Calu3 (cell line): ENCODE measurements at regions not wholly inside any gene's neighbourhood (a gene's known extent, or its start where the extent isn't known, plus 50 kb on each side); places are given as distances from the start of the nearest gene placed in this dataset.

ENCODE experiments used
- BruUV-seq: library from RNA; stranded (reverse); fragments of 400-500 nt; replicated peaks from 2 replicates; lab custom pipeline; 2021; lab: Mats Ljungman, UMichigan
- CTCF ChIA-PET: fragments of 300-600 bp; sonication (Branson Sonifier 250); formaldehyde crosslinking; loops from one replicate; lab custom pipeline; 2022; ENCODE audit warnings: antibody characterized with exemption; lab: Charles Lee
- DNase-seq: peaks from one replicate; pipeline ENCODE4 v3.0.0; 2022
- H3K27ac Mint-ChIP-seq: one replicate; pipeline ENCODE4 v1.8.0; 2022; ENCODE audit warnings: mixed read lengths; ENCODE audit not compliant: unreplicated experiment
- H3K27me3 Mint-ChIP-seq: one replicate; pipeline ENCODE4 v1.8.0; 2022; ENCODE audit warnings: mixed read lengths; ENCODE audit not compliant: unreplicated experiment
- H3K36me3 Mint-ChIP-seq: one replicate; pipeline ENCODE4 v1.8.0; 2022; ENCODE audit warnings: mild to moderate bottlenecking, moderate library complexity, mixed read lengths; ENCODE audit not compliant: insufficient read depth, unreplicated experiment
- H3K4me1 Mint-ChIP-seq: one replicate; pipeline ENCODE4 v1.8.0; 2022; ENCODE audit warnings: mild to moderate bottlenecking, low read depth, mixed read lengths; ENCODE audit not compliant: unreplicated experiment
- H3K4me3 Mint-ChIP-seq: one replicate; pipeline ENCODE4 v1.8.0; 2022; ENCODE audit warnings: mild to moderate bottlenecking, low read depth, moderate library complexity, mixed read lengths; ENCODE audit not compliant: unreplicated experiment
- H3K9me3 Mint-ChIP-seq: one replicate; pipeline ENCODE4 v1.8.0; 2022; ENCODE audit warnings: low read depth, mixed read lengths; ENCODE audit not compliant: unreplicated experiment
- intact Hi-C: fragments of 100-400 bp; cut with micrococcal nuclease; formaldehyde crosslinking; loops from one replicate; pipeline ENCODE4 v1.10.0; 2022; ENCODE audit not compliant: unreplicated experiment
- TF ChIP-seq, protein P1 (sequence below): fragments of 200-600 bp; IDR thresholded peaks from one replicate; pipeline ENCODE4 v1.8.0; 2022; ENCODE audit warnings: antibody characterized with exemption; ENCODE audit not compliant: unreplicated experiment

- TF ChIP-seq, protein P1, sequence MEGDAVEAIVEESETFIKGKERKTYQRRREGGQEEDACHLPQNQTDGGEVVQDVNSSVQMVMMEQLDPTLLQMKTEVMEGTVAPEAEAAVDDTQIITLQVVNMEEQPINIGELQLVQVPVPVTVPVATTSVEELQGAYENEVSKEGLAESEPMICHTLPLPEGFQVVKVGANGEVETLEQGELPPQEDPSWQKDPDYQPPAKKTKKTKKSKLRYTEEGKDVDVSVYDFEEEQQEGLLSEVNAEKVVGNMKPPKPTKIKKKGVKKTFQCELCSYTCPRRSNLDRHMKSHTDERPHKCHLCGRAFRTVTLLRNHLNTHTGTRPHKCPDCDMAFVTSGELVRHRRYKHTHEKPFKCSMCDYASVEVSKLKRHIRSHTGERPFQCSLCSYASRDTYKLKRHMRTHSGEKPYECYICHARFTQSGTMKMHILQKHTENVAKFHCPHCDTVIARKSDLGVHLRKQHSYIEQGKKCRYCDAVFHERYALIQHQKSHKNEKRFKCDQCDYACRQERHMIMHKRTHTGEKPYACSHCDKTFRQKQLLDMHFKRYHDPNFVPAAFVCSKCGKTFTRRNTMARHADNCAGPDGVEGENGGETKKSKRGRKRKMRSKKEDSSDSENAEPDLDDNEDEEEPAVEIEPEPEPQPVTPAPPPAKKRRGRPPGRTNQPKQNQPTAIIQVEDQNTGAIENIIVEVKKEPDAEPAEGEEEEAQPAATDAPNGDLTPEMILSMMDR, result no peak
- Mint-ChIP-seq H3K4me1 (no peaks in the 10 kb centered on the region), H3K36me3 (no peaks in the 10 kb centered on the region), H3K27ac (no peak overlapping the region), H3K9me3 (no peaks in the 10 kb centered on the region), H3K4me3 (no peak overlapping the region), H3K27me3 (peaks cover 91% of the 10 kb centered on the region)
- CTCF ChIA-PET, result no interaction called here
- BruUV-seq, result no TSS peak
- intact Hi-C loops, result no loop called here
- DNase-seq, result no peak
These were observed 66.9 kb upstream of the SDK2 start for GRCh38 chr17:73711184-73711583.

- peaks cover 98% of the 10 kb centered on the region for H3K27me3 Mint-ChIP-seq
- TF ChIP-seq, protein P1, result no peak
These were observed 67.7 kb upstream of the SDK2 start for GRCh38 chr17:73711916-73712315.

GRCh38 chr17:73713136-73713535 is 68.9 kb upstream of the SDK2 start:
- Mint-ChIP-seq H3K27ac (no peak overlapping the region), H3K4me1 (no peaks in the 10 kb centered on the region), H3K9me3 (no peaks in the 10 kb centered on the region), H3K4me3 (no peak overlapping the region), H3K36me3 (no peaks in the 10 kb centered on the region), H3K27me3 (peaks cover 98% of the 10 kb centered on the region)
- BruUV-seq, result no TSS peak
- intact Hi-C loops, result no loop called here
- CTCF ChIA-PET, result interaction anchor here (0.6 kb wide), 1 partner anchor 984 kb away, joined by 6 read pairs; no protein-coding TSS in a partner anchor
- no peak for DNase-seq
- TF ChIP-seq, protein P1, result no peak

More at GRCh38 chr17:73711916-73712315, 67.7 kb upstream of the SDK2 start:
- intact Hi-C loops, result no loop called here
- H3K9me3 Mint-ChIP-seq, result no peaks in the 10 kb centered on the region
- CTCF ChIA-PET, result no interaction called here
- no peak overlapping the region for H3K4me3 Mint-ChIP-seq
- H3K4me1 Mint-ChIP-seq, result no peaks in the 10 kb centered on the region
- no peaks in the 10 kb centered on the region for H3K36me3 Mint-ChIP-seq
- BruUV-seq, result no TSS peak
- no peak overlapping the region for H3K27ac Mint-ChIP-seq
- no peak for DNase-seq

DNA sequence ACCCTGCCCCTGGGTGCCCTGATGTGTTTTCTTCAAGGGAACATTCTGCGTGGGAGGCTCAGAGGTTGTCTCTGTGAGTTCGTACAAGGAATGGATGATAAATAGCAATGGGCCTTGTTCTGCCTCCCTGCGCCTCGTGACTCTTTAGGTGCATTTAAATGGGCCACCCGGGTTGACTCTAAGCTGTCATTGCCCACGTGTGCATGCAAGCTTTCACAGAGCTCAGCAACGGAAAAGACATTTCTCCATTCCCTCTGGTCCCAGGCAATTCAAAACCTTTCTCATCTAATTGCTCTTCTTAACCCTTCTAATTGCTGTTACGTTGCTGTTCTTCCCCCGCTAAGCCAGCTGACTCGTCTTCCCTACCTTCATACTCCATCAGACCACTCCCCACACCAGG is 71.5 kb upstream of the SDK2 start:
- DNase-seq, result no peak
- H3K9me3 Mint-ChIP-seq, result no peaks in the 10 kb centered on the region
- H3K4me3 Mint-ChIP-seq, result no peak overlapping the region
- H3K36me3 Mint-ChIP-seq, result no peaks in the 10 kb centered on the region
- intact Hi-C loops, result no loop called here
- CTCF ChIA-PET, result no interaction called here
- H3K27ac Mint-ChIP-seq, result no peak overlapping the region
- no TSS peak for BruUV-seq
- peaks cover 98% of the 10 kb centered on the region for H3K27me3 Mint-ChIP-seq
- TF ChIP-seq, protein P1, result no peak
- no peaks in the 10 kb centered on the region for H3K4me1 Mint-ChIP-seq
